LHCN-M2 (cell line): ENCODE measurements at regions not wholly inside any gene's neighbourhood (a gene's known extent, or its start where the extent isn't known, plus 50 kb on each side); places are given as distances from the start of the nearest gene placed in this dataset.
"Not testable (repeated sequence)": the region's sequence is repeated elsewhere in the genome, so short reads cannot be mapped to it uniquely, and the experiment has no call there.

Source experiments
- DNase-seq: peaks from one replicate; pipeline ENCODE4 v3.0.0-alpha.2; 2012; ENCODE audit warnings: low read depth

GRCh38 chr9:90129446-90129845 is 513.2 kb downstream of the DIRAS2 start:
- no peak for DNase-seq

GRCh38 chr9:90131568-90131967 is 511.1 kb downstream of the DIRAS2 start:
- no peak for DNase-seq

- no peak for DNase-seq
Observed at GRCh38 chr9:90132866-90133265, 509.8 kb downstream of the DIRAS2 start.

GRCh38 chr9:90137801-90138200 is 504.8 kb downstream of the DIRAS2 start:
- DNase-seq: no peak

- no peak for DNase-seq
Observed at GRCh38 chr9:90140131-90140818, 502.3 kb downstream of the DIRAS2 start.

GRCh38 chr9:90141723-90142122 is 500.9 kb downstream of the DIRAS2 start:
- peak; percentile 1 for DNase-seq

- peak; percentile 19 for DNase-seq
Observed at GRCh38 chr9:90142580-90142979, 500.0 kb downstream of the DIRAS2 start.

- DNase-seq: no peak
Observed at GRCh38 chr9:90147426-90147825, 495.2 kb downstream of the DIRAS2 start.

- DNase-seq: no peak
Observed at GRCh38 chr9:90156318-90156717, 486.3 kb downstream of the DIRAS2 start.

- DNase-seq: no peak
Observed at GRCh38 chr9:90162326-90162725, 480.3 kb downstream of the DIRAS2 start.

GRCh38 chr9:90162819-90163218 is 479.8 kb downstream of the DIRAS2 start:
- no peak for DNase-seq

- DNase-seq: no peak
Observed at GRCh38 chr9:90165281-90165680, 477.3 kb downstream of the DIRAS2 start.

GRCh38 chr9:90166374-90166773 is 476.2 kb downstream of the DIRAS2 start:
- not testable (repeated sequence) for DNase-seq

GRCh38 chr9:90167914-90168313 is 474.7 kb downstream of the DIRAS2 start:
- no peak for DNase-seq

- no peak for DNase-seq
Observed at GRCh38 chr9:90169490-90169889, 473.1 kb downstream of the DIRAS2 start.

GRCh38 chr9:90173935-90174334 is 468.7 kb downstream of the DIRAS2 start:
- not testable (repeated sequence) for DNase-seq

- DNase-seq: not testable (repeated sequence)
Observed at GRCh38 chr9:90174346-90174745, 468.3 kb downstream of the DIRAS2 start.

- no peak for DNase-seq
Observed at GRCh38 chr9:90175257-90175656, 467.4 kb downstream of the DIRAS2 start.

- DNase-seq: no peak
Observed at GRCh38 chr9:90175865-90176264, 466.8 kb downstream of the DIRAS2 start.

- DNase-seq: no peak
Observed at GRCh38 chr9:90176901-90177300, 465.7 kb downstream of the DIRAS2 start.

- DNase-seq: no peak
Observed at GRCh38 chr9:90180381-90180780, 462.2 kb downstream of the DIRAS2 start.

- DNase-seq: no peak
Observed at GRCh38 chr9:90188656-90189055, 454.0 kb downstream of the DIRAS2 start.

- DNase-seq: no peak
Observed at GRCh38 chr9:90189306-90189705, 453.3 kb downstream of the DIRAS2 start.

GRCh38 chr9:90192465-90192864 is 450.2 kb downstream of the DIRAS2 start:
- DNase-seq: not testable (repeated sequence)
